KMS-11 (cell line): ENCODE measurements at regions not wholly inside any gene's neighbourhood (a gene's known extent, or its start where the extent isn't known, plus 50 kb on each side); places are given as distances from the start of the nearest gene placed in this dataset.

Experiments used
- H2AFZ ChIP-seq: fragments of 200-600 bp; sonication (generic); 2 replicates; pipeline ENCODE4 v1.6.1; 2016; ENCODE audit warnings: antibody characterized with exemption, mixed run types, low read depth
- H3K27ac ChIP-seq: fragments of 200-600 bp; sonication (generic); 2 replicates; pipeline ENCODE4 v1.6.1; 2016; ENCODE audit warnings: mild to moderate bottlenecking, mixed run types
- H3K27me3 ChIP-seq: fragments of 200-600 bp; sonication (generic); 2 replicates; pipeline ENCODE4 v1.6.1; 2017; ENCODE audit warnings: mild to moderate bottlenecking, low read depth, mixed run types, moderate library complexity; ENCODE audit not compliant: insufficient read depth
- H3K36me3 ChIP-seq: fragments of 200-600 bp; sonication (generic); 2 replicates; pipeline ENCODE4 v1.6.1; 2017; ENCODE audit warnings: mild to moderate bottlenecking, mixed run types; ENCODE audit not compliant: insufficient read depth
- H3K4me1 ChIP-seq: fragments of 200-600 bp; sonication (generic); 2 replicates; pipeline ENCODE4 v1.6.1; 2016; ENCODE audit warnings: mild to moderate bottlenecking, low read depth, mixed run types; ENCODE audit not compliant: poor library complexity, severe bottlenecking
- H3K4me2 ChIP-seq: fragments of 200-600 bp; sonication (generic); 2 replicates; pipeline ENCODE4 v1.7.0; 2016; ENCODE audit warnings: mild to moderate bottlenecking, mixed run types
- H3K4me3 ChIP-seq: fragments of 200-600 bp; sonication (generic); IDR thresholded peaks from 2 replicates; pipeline ENCODE4 v1.6.1; 2017; ENCODE audit warnings: low read depth, low read length, mixed read lengths; ENCODE audit not compliant: insufficient read depth
- H3K79me2 ChIP-seq: fragments of 200-600 bp; sonication (generic); 2 replicates; pipeline ENCODE4 v1.6.1; 2016; ENCODE audit warnings: low read depth, mixed run types; ENCODE audit not compliant: insufficient read depth
- H3K9ac ChIP-seq: fragments of 200-600 bp; sonication (generic); 2 replicates; pipeline ENCODE4 v1.6.1; 2016; ENCODE audit warnings: mild to moderate bottlenecking, mixed run types
- H4K20me1 ChIP-seq: fragments of 200-600 bp; sonication (generic); 2 replicates; pipeline ENCODE4 v1.6.1; 2016; ENCODE audit warnings: mild to moderate bottlenecking, mixed run types; ENCODE audit not compliant: insufficient read depth
- CTCF ChIP-seq: fragments of 200-600 bp; sonication (generic); conservative IDR thresholded peaks from 2 replicates; pipeline ENCODE4 v1.6.1; 2017; ENCODE audit warnings: low read depth, mild to moderate bottlenecking, antibody characterized with exemption, low read length, moderate library complexity, mixed read lengths

- Histone ChIP-seq H3K36me3 (no peaks in the 10 kb centered on the region), H3K79me2 (no peaks in the 10 kb centered on the region), H4K20me1 (no peaks in the 10 kb centered on the region), H2AFZ (no peak overlapping the region), H3K27me3 (no peaks in the 10 kb centered on the region), H3K4me2 (no peak overlapping the region), H3K4me3 (no peak overlapping the region), H3K9ac (no peak overlapping the region), H3K27ac (no peak overlapping the region), H3K4me1 (no peaks in the 10 kb centered on the region)
- TF ChIP-seq CTCF, result no peak
These were observed 53.7 kb upstream of the PLEKHA5 start for GRCh38 chr12:19075711-19076340.
